Adipocyte (in vitro differentiated cells): ENCODE measurements at regions not wholly inside any gene's neighbourhood (a gene's known extent, or its start where the extent isn't known, plus 50 kb on each side); places are given as distances from the start of the nearest gene placed in this dataset.
A peak's percentile ranks its signal among the peaks of the same experiment; 100 is the strongest.
"Not testable (repeated sequence)": the region's sequence is repeated elsewhere in the genome, so short reads cannot be mapped to it uniquely, and the experiment has no call there.

Source experiments
- DNase-seq: peaks from one replicate; pipeline ENCODE4 v3.0.0-alpha.2; 2015; ENCODE audit warnings: low read depth
- H3K27me3 ChIP-seq: replicated peaks from 2 replicates; pipeline ENCODE4 v1.7.0; 2013; ENCODE audit warnings: mild to moderate bottlenecking, low read length, moderate library complexity; ENCODE audit not compliant: control insufficient read depth, insufficient read depth
- H3K36me3 ChIP-seq: 2 replicates; pipeline ENCODE4 v1.7.0; 2013; ENCODE audit warnings: low read length, mild to moderate bottlenecking, moderate library complexity; ENCODE audit not compliant: control insufficient read depth, insufficient read depth, severe bottlenecking
- H3K4me1 ChIP-seq: 2 replicates; pipeline ENCODE4 v1.7.0; 2013; ENCODE audit warnings: mild to moderate bottlenecking, low read length, moderate library complexity; ENCODE audit not compliant: control insufficient read depth, insufficient read depth
- H3K4me3 ChIP-seq: 2 replicates; pipeline ENCODE4 v1.7.0; 2013; ENCODE audit warnings: mild to moderate bottlenecking, low read length, moderate library complexity
- H3K9ac ChIP-seq: 2 replicates; pipeline ENCODE4 v1.7.0; 2013; ENCODE audit warnings: mild to moderate bottlenecking, low read length, moderate library complexity
- H3K9me3 ChIP-seq: 2 replicates; pipeline ENCODE4 v1.7.0; 2013; ENCODE audit warnings: mild to moderate bottlenecking, low read length, moderate library complexity; ENCODE audit not compliant: control insufficient read depth

- no peaks in the 10 kb centered on the region for H3K9me3 ChIP-seq
- H3K9ac ChIP-seq = no peak overlapping the region
- no peak overlapping the region for H3K4me3 ChIP-seq
- H3K27me3 ChIP-seq = no peaks in the 10 kb centered on the region
- peak; percentile 57 for DNase-seq
- H3K36me3 ChIP-seq = no peaks in the 10 kb centered on the region
- H3K4me1 ChIP-seq = peaks cover 18% of the 10 kb centered on the region
Observed at GRCh38 chr15:39250001-39250400, 330.9 kb upstream of the THBS1 start.

- Histone ChIP-seq H3K36me3 (no peaks in the 10 kb centered on the region), H3K27me3 (no peaks in the 10 kb centered on the region), H3K4me1 (peaks cover 18% of the 10 kb centered on the region), H3K9me3 (no peaks in the 10 kb centered on the region), H3K4me3 (no peak overlapping the region), H3K9ac (no peak overlapping the region)
- no peak for DNase-seq
Observed at GRCh38 chr15:39250460-39251186, 330.3 kb upstream of the THBS1 start.

GRCh38 chr15:39251413-39252133 lies 329.3 kb upstream of the THBS1 start:
- Histone ChIP-seq H3K4me1 (peaks cover 17% of the 10 kb centered on the region), H3K9me3 (no peaks in the 10 kb centered on the region), H3K9ac (no peak overlapping the region), H3K4me3 (no peak overlapping the region), H3K27me3 (no peaks in the 10 kb centered on the region), H3K36me3 (no peaks in the 10 kb centered on the region)
- DNase-seq = peak; percentile 27

- no peak overlapping the region for H3K9ac ChIP-seq
- H3K9me3 ChIP-seq = no peaks in the 10 kb centered on the region
- peaks cover 14% of the 10 kb centered on the region for H3K4me1 ChIP-seq
- DNase-seq = no peak
- H3K27me3 ChIP-seq = no peaks in the 10 kb centered on the region
- no peaks in the 10 kb centered on the region for H3K36me3 ChIP-seq
- H3K4me3 ChIP-seq = no peak overlapping the region
Observed at GRCh38 chr15:39252134-39252470, 328.8 kb upstream of the THBS1 start.

GRCh38 chr15:39253552-39253951 lies 327.3 kb upstream of the THBS1 start:
- Histone ChIP-seq H3K27me3 (no peaks in the 10 kb centered on the region), H3K9me3 (no peaks in the 10 kb centered on the region), H3K4me1 (peaks cover 4% of the 10 kb centered on the region), H3K9ac (no peak overlapping the region), H3K4me3 (no peak overlapping the region), H3K36me3 (no peaks in the 10 kb centered on the region)
- DNase-seq = no peak

- no peak for DNase-seq
- Histone ChIP-seq H3K4me3 (no peak overlapping the region), H3K36me3 (no peaks in the 10 kb centered on the region), H3K4me1 (peaks cover 3% of the 10 kb centered on the region), H3K27me3 (no peaks in the 10 kb centered on the region), H3K9ac (no peak overlapping the region), H3K9me3 (no peaks in the 10 kb centered on the region)
Observed at GRCh38 chr15:39254181-39254580, 326.7 kb upstream of the THBS1 start.

- no peaks in the 10 kb centered on the region for H3K27me3 ChIP-seq
- peaks cover 4% of the 10 kb centered on the region for H3K4me1 ChIP-seq
- H3K4me3 ChIP-seq = no peak overlapping the region
- no peaks in the 10 kb centered on the region for H3K36me3 ChIP-seq
- DNase-seq = no peak
- H3K9ac ChIP-seq = no peak overlapping the region
- H3K9me3 ChIP-seq = no peaks in the 10 kb centered on the region
Observed at GRCh38 chr15:39255760-39256159, 325.1 kb upstream of the THBS1 start.

GRCh38 chr15:39260391-39260790 lies 320.5 kb upstream of the THBS1 start:
- DNase-seq = no peak
- H3K9ac ChIP-seq = no peak overlapping the region
- no peak overlapping the region for H3K4me3 ChIP-seq
- no peaks in the 10 kb centered on the region for H3K27me3 ChIP-seq
- no peaks in the 10 kb centered on the region for H3K36me3 ChIP-seq
- peaks cover 7% of the 10 kb centered on the region for H3K4me1 ChIP-seq
- no peaks in the 10 kb centered on the region for H3K9me3 ChIP-seq

- no peaks in the 10 kb centered on the region for H3K27me3 ChIP-seq
- DNase-seq = no peak
- no peaks in the 10 kb centered on the region for H3K9me3 ChIP-seq
- peaks cover 7% of the 10 kb centered on the region for H3K4me1 ChIP-seq
- H3K36me3 ChIP-seq = no peaks in the 10 kb centered on the region
- H3K9ac ChIP-seq = no peak overlapping the region
- no peak overlapping the region for H3K4me3 ChIP-seq
Observed at GRCh38 chr15:39260791-39261190, 320.1 kb upstream of the THBS1 start.

- peak; percentile 72 for DNase-seq
Observed at GRCh38 chr15:39261397-39262183, 319.3 kb upstream of the THBS1 start.

GRCh38 chr15:39262995-39263772 lies 317.7 kb upstream of the THBS1 start:
- not testable (repeated sequence) for H3K27me3 ChIP-seq, H3K9ac ChIP-seq, DNase-seq, H3K9me3 ChIP-seq, H3K36me3 ChIP-seq, H3K4me3 ChIP-seq, H3K4me1 ChIP-seq

More at GRCh38 chr15:39261397-39262183, 319.3 kb upstream of the THBS1 start:
- H3K9ac ChIP-seq, H3K4me3 ChIP-seq, H3K36me3 ChIP-seq, H3K27me3 ChIP-seq, H3K4me1 ChIP-seq, H3K9me3 ChIP-seq: not testable (repeated sequence)
